HL-60 (cell line): ENCODE measurements at regions not wholly inside any gene's neighbourhood (a gene's known extent, or its start where the extent isn't known, plus 50 kb on each side); places are given as distances from the start of the nearest gene placed in this dataset.

Experiments used
- GABPA ChIP-seq: IDR thresholded peaks from 2 replicates; pipeline ENCODE4 v1.6.1; 2012; ENCODE audit warnings: low read depth
- TF ChIP-seq, protein P1 (sequence below): IDR thresholded peaks from one replicate; pipeline ENCODE4 v1.5.1; 2011; ENCODE audit warnings: low read length, control low read depth, inconsistent platforms; ENCODE audit not compliant: insufficient read depth

DNA sequence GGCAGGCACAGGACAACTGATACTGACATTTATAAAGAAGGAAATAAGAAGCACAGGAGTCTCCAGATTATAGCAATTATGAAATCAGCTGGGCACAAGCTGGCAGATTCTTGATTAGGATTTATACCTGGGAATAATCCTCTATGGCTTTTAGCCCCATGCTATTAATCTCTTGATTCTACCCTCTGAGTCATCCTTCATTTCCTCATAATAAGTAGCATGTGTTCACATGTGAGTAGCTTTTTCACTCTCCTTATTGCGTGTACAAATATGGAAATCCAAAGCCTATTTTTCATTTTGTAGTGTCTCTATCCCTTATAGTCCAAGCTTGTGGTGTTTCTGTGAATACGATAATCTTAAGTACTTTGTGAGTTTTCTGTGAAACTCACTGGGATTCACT, 185.0 kb upstream of the PRLR start:
- TF ChIP-seq, protein P1, sequence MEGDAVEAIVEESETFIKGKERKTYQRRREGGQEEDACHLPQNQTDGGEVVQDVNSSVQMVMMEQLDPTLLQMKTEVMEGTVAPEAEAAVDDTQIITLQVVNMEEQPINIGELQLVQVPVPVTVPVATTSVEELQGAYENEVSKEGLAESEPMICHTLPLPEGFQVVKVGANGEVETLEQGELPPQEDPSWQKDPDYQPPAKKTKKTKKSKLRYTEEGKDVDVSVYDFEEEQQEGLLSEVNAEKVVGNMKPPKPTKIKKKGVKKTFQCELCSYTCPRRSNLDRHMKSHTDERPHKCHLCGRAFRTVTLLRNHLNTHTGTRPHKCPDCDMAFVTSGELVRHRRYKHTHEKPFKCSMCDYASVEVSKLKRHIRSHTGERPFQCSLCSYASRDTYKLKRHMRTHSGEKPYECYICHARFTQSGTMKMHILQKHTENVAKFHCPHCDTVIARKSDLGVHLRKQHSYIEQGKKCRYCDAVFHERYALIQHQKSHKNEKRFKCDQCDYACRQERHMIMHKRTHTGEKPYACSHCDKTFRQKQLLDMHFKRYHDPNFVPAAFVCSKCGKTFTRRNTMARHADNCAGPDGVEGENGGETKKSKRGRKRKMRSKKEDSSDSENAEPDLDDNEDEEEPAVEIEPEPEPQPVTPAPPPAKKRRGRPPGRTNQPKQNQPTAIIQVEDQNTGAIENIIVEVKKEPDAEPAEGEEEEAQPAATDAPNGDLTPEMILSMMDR = no peak
- TF ChIP-seq GABPA = no peak
